Mesendoderm (in vitro differentiated cells): ENCODE measurements at regions not wholly inside any gene's neighbourhood (a gene's known extent, or its start where the extent isn't known, plus 50 kb on each side); places are given as distances from the start of the nearest gene placed in this dataset.

Experiments
- DNase-seq: peaks from one replicate; pipeline ENCODE4 v3.0.0; 2013
- H2AK5ac ChIP-seq: 2 replicates; pipeline ENCODE4 v1.6.1; 2013; ENCODE audit warnings: low read length, inconsistent platforms
- H2BK120ac ChIP-seq: 2 replicates; pipeline ENCODE4 v1.6.1; 2013; ENCODE audit warnings: low read depth, mild to moderate bottlenecking, low read length, moderate library complexity, mixed read lengths
- H2BK15ac ChIP-seq: replicated peaks from 2 replicates; pipeline ENCODE4 v1.6.1; 2013; ENCODE audit warnings: low read depth, mild to moderate bottlenecking, moderate library complexity
- H2BK5ac ChIP-seq: 2 replicates; pipeline ENCODE4 v1.6.1; 2013; ENCODE audit warnings: low read length, inconsistent platforms
- H3K18ac ChIP-seq: 2 replicates; pipeline ENCODE4 v1.6.1; 2013; ENCODE audit warnings: mild to moderate bottlenecking, low read length, mixed read lengths
- H3K23ac ChIP-seq: one replicate; pipeline ENCODE4 v1.6.1; 2013; ENCODE audit warnings: low read length
- H3K27ac ChIP-seq: 2 replicates; pipeline ENCODE4 v1.5.1; 2013; ENCODE audit warnings: low read depth, mild to moderate bottlenecking, inconsistent platforms, low read length, moderate library complexity
- H3K27me3 ChIP-seq: 2 replicates; pipeline ENCODE4 v1.6.1; 2013; ENCODE audit warnings: low read length, control low read depth, mild to moderate bottlenecking, inconsistent platforms; ENCODE audit not compliant: insufficient read depth, poor library complexity
- H3K36me3 ChIP-seq: 2 replicates; pipeline ENCODE4 v1.6.1; 2013; ENCODE audit warnings: low read length, inconsistent platforms; ENCODE audit not compliant: control insufficient read depth, insufficient read depth
- H3K4ac ChIP-seq: one replicate; pipeline ENCODE4 v1.6.1; 2013; ENCODE audit warnings: low read depth, mild to moderate bottlenecking, low read length, moderate library complexity
- H3K4me1 ChIP-seq: 2 replicates; pipeline ENCODE4 v1.6.1; 2013; ENCODE audit warnings: low read depth, low read length, inconsistent platforms; ENCODE audit not compliant: control insufficient read depth
- H3K4me2 ChIP-seq: 2 replicates; pipeline ENCODE4 v1.6.1; 2013; ENCODE audit warnings: low read length
- H3K4me3 ChIP-seq: 2 replicates; pipeline ENCODE4 v1.5.1; 2013; ENCODE audit warnings: mild to moderate bottlenecking, low read length
- H3K56ac ChIP-seq: one replicate; pipeline ENCODE4 v1.6.1; 2013; ENCODE audit warnings: low read length
- H3K79me1 ChIP-seq: 2 replicates; pipeline ENCODE4 v1.6.1; 2013; ENCODE audit warnings: low read length, inconsistent platforms
- H3K79me2 ChIP-seq: 2 replicates; pipeline ENCODE4 v1.6.1; 2013; ENCODE audit warnings: mild to moderate bottlenecking, low read length; ENCODE audit not compliant: control insufficient read depth, insufficient read depth
- H3K9ac ChIP-seq: 2 replicates; pipeline ENCODE4 v1.6.1; 2013; ENCODE audit warnings: low read length, inconsistent platforms
- H4K5ac ChIP-seq: one replicate; pipeline ENCODE4 v1.6.1; 2013; ENCODE audit warnings: low read length
- H4K8ac ChIP-seq: one replicate; pipeline ENCODE4 v1.6.1; 2013; ENCODE audit warnings: low read depth, mild to moderate bottlenecking, control low read depth, low read length, moderate library complexity
- WGBS: extraction: QIAGEN DNeasy Blood & Tissue Kit; methylation state at CpG from one replicate; pipeline ENCODE4 v1.1.7; 2013; ENCODE audit warnings: low lambda C conversion rate, missing lambda C conversion rate; ENCODE audit not compliant: insufficient coverage; ENCODE audit errors: extremely low coverage; 5-methylcytosine and 5-hydroxymethylcytosine counted together

DNA sequence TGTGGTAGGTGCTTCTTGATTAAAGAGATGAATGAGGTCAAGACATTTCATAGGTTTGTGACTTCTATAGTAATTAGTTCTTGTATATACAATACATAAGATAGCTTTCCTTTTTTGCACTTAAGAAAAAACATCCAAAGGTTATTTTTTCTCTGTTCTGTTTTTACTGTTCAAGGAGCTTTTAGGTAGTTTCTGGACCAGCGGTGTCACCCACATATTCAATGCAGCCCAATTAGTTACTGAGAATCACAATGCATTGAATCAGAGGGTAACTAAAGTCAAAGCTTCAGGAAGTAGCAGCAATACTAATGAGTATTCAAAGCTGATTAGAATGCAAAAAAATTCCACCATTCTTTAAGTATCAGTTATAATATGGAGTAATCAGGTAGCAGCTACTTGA lies 211.6 kb downstream of the SH2D1A start:
- Histone ChIP-seq H3K9ac (no peak overlapping the region), H3K56ac (no peak overlapping the region), H4K5ac (no peak overlapping the region), H3K4me1 (no peaks in the 10 kb centered on the region), H3K27ac (no peak overlapping the region), H2BK15ac (no peak overlapping the region), H3K4me3 (no peak overlapping the region), H3K79me1 (no peaks in the 10 kb centered on the region), H2BK5ac (no peak overlapping the region), H3K27me3 (no peaks in the 10 kb centered on the region), H3K18ac (no peak overlapping the region), H3K23ac (no peak overlapping the region), H3K79me2 (no peaks in the 10 kb centered on the region), H2AK5ac (no peak overlapping the region), H2BK120ac (no peak overlapping the region), H3K4me2 (no peak overlapping the region), H3K4ac (no peak overlapping the region), H3K36me3 (no peaks in the 10 kb centered on the region), H4K8ac (no peak overlapping the region)
- no CpG with 5 or more reads among the region's 1 CpG for WGBS
- no peak for DNase-seq

- Histone ChIP-seq H2BK5ac (no peak overlapping the region), H3K4ac (no peak overlapping the region), H3K4me1 (no peaks in the 10 kb centered on the region), H3K56ac (no peak overlapping the region), H3K27ac (no peak overlapping the region), H3K4me2 (no peak overlapping the region), H3K36me3 (no peaks in the 10 kb centered on the region), H3K23ac (no peak overlapping the region), H3K18ac (no peak overlapping the region), H3K27me3 (no peaks in the 10 kb centered on the region), H3K79me2 (no peaks in the 10 kb centered on the region), H3K9ac (no peak overlapping the region), H2AK5ac (no peak overlapping the region), H3K4me3 (no peak overlapping the region), H4K5ac (no peak overlapping the region), H2BK15ac (no peak overlapping the region), H2BK120ac (no peak overlapping the region), H4K8ac (no peak overlapping the region), H3K79me1 (no peaks in the 10 kb centered on the region)
- no peak for DNase-seq
- no CpG with 5 or more reads among the region's 2 CpGs for WGBS
Observed at GRCh38 chrX:124573468-124573867, 227.1 kb downstream of the SH2D1A start.

- Histone ChIP-seq H3K56ac (no peak overlapping the region), H2BK15ac (no peak overlapping the region), H3K79me1 (no peaks in the 10 kb centered on the region), H3K27me3 (no peaks in the 10 kb centered on the region), H3K4ac (no peak overlapping the region), H2BK5ac (no peak overlapping the region), H2BK120ac (no peak overlapping the region), H3K18ac (no peak overlapping the region), H3K9ac (no peak overlapping the region), H2AK5ac (no peak overlapping the region), H3K4me1 (no peaks in the 10 kb centered on the region), H3K27ac (no peak overlapping the region), H4K8ac (no peak overlapping the region), H3K79me2 (no peaks in the 10 kb centered on the region), H3K36me3 (no peaks in the 10 kb centered on the region), H3K4me3 (no peak overlapping the region), H3K23ac (no peak overlapping the region), H4K5ac (no peak overlapping the region), H3K4me2 (no peak overlapping the region)
- DNase-seq = no peak
Observed at GRCh38 chrX:124592744-124593143, 246.4 kb downstream of the SH2D1A start.

- no CpG with 5 or more reads among the region's 1 CpG for WGBS
- H3K18ac ChIP-seq = no peak overlapping the region
- peak; percentile 22 for DNase-seq
Observed at GRCh38 chrX:124594017-124594651, 247.8 kb downstream of the SH2D1A start.

DNA sequence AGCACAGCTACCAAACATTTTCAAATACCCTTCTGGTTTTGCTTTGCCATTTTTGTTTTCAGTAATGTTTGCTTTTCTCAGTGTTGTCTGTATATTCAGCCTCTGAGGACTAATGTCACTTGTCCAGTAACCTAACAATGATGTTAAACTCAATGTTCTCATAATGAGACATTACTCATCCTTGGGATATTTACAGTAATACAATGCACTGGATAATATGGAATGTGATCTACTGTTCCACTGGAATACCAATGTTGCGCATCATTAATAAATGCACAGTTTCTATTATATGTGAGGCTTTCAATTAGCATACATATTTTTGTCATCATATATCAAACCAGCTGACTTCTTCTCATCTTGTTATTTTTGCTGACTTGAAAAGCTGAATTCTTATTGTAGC lies 259.1 kb downstream of the SH2D1A start:
- H3K79me2 ChIP-seq = no peaks in the 10 kb centered on the region
- H3K18ac ChIP-seq = no peak overlapping the region
- no peak overlapping the region for H2BK15ac ChIP-seq
- no peaks in the 10 kb centered on the region for H3K4me1 ChIP-seq
- no peak overlapping the region for H3K9ac ChIP-seq
- no peak overlapping the region for H4K5ac ChIP-seq
- H2BK5ac ChIP-seq = no peak overlapping the region
- H3K27ac ChIP-seq = no peak overlapping the region
- H3K79me1 ChIP-seq = no peaks in the 10 kb centered on the region
- no peak overlapping the region for H3K23ac ChIP-seq
- no peak overlapping the region for H3K4me3 ChIP-seq
- H3K36me3 ChIP-seq = no peaks in the 10 kb centered on the region
- H3K56ac ChIP-seq = no peak overlapping the region
- WGBS = no CpG with 5 or more reads among the region's 1 CpG
- no peak overlapping the region for H3K4me2 ChIP-seq
- H3K4ac ChIP-seq = no peak overlapping the region
- H3K27me3 ChIP-seq = no peaks in the 10 kb centered on the region
- no peak for DNase-seq
- no peak overlapping the region for H2BK120ac ChIP-seq
- H4K8ac ChIP-seq = no peak overlapping the region
- no peak overlapping the region for H2AK5ac ChIP-seq

More at GRCh38 chrX:124594017-124594651, 247.8 kb downstream of the SH2D1A start:
- Histone ChIP-seq H3K23ac (no peak overlapping the region), H3K36me3 (no peaks in the 10 kb centered on the region), H3K9ac (no peak overlapping the region), H3K56ac (no peak overlapping the region), H3K4me3 (no peak overlapping the region), H3K79me2 (no peaks in the 10 kb centered on the region), H3K4me2 (no peak overlapping the region), H2BK120ac (no peak overlapping the region), H3K4me1 (no peaks in the 10 kb centered on the region), H4K8ac (no peak overlapping the region), H2AK5ac (no peak overlapping the region), H3K79me1 (no peaks in the 10 kb centered on the region), H2BK5ac (no peak overlapping the region), H3K4ac (no peak overlapping the region), H2BK15ac (no peak overlapping the region), H3K27ac (no peak overlapping the region), H4K5ac (no peak overlapping the region), H3K27me3 (no peaks in the 10 kb centered on the region)

GRCh38 chrX:124606724-124607123 lies 260.4 kb downstream of the SH2D1A start:
- H3K18ac ChIP-seq = no peak overlapping the region
- no peak overlapping the region for H3K4ac ChIP-seq
- no peak overlapping the region for H4K8ac ChIP-seq
- no peak overlapping the region for H3K27ac ChIP-seq
- no peak overlapping the region for H2AK5ac ChIP-seq
- no peaks in the 10 kb centered on the region for H3K79me1 ChIP-seq
- H3K23ac ChIP-seq = no peak overlapping the region
- no peak overlapping the region for H3K4me2 ChIP-seq
- H3K27me3 ChIP-seq = no peaks in the 10 kb centered on the region
- no peak overlapping the region for H3K9ac ChIP-seq
- H3K36me3 ChIP-seq = no peaks in the 10 kb centered on the region
- WGBS = 100% methylated on average over 1 of the region's 2 CpGs
- H3K4me3 ChIP-seq = no peak overlapping the region
- no peak overlapping the region for H4K5ac ChIP-seq
- H3K56ac ChIP-seq = no peak overlapping the region
- H2BK120ac ChIP-seq = no peak overlapping the region
- H2BK5ac ChIP-seq = no peak overlapping the region
- DNase-seq = no peak
- no peaks in the 10 kb centered on the region for H3K4me1 ChIP-seq
- no peak overlapping the region for H2BK15ac ChIP-seq
- no peaks in the 10 kb centered on the region for H3K79me2 ChIP-seq
